CD14-positive monocyte (primary cell): ENCODE measurements at regions not wholly inside any gene's neighbourhood (a gene's known extent, or its start where the extent isn't known, plus 50 kb on each side); places are given as distances from the start of the nearest gene placed in this dataset.

Source experiments
- DNase-seq, 3 donors: peaks; one replicate each; pipeline ENCODE4 v3.0.0-alpha.2; 2011 to 2022
- H2AFZ ChIP-seq: 2 replicates; pipeline ENCODE4 v1.6.0; 2012; ENCODE audit warnings: mild to moderate bottlenecking, low read depth, low read length, inconsistent platforms; ENCODE audit not compliant: insufficient read depth, poor library complexity, severe bottlenecking
- H3K27ac ChIP-seq, 2 donors: 1 replicate in 1 of 2; 2 replicates in 1 of 2; pipeline ENCODE4 v1.5.1; 2012 to 2013; ENCODE audit warnings: low read length in 2 of 2, control low read depth in 1 of 2, inconsistent platforms in 1 of 2, low read depth in 1 of 2, mild to moderate bottlenecking in 1 of 2
- H3K27me3 ChIP-seq, 2 donors: one replicate each; pipeline versions ENCODE4 v1.6.0 to v1.6.1; 2011 to 2013; ENCODE audit warnings: low read length in 2 of 2; ENCODE audit not compliant: control insufficient read depth in 2 of 2, insufficient read depth in 2 of 2
- H3K36me3 ChIP-seq, 2 donors: replicated peaks in 1 of 2; 1 replicate in 1 of 2; 2 replicates in 1 of 2; pipeline versions ENCODE4 v1.5.1 to v1.6.1; 2012 to 2013; ENCODE audit warnings: low read length in 2 of 2, control low read depth in 1 of 2, inconsistent platforms in 1 of 2, mild to moderate bottlenecking in 1 of 2; ENCODE audit not compliant: insufficient read depth in 2 of 2, control insufficient read depth in 1 of 2
- H3K4me1 ChIP-seq, 2 donors: 1 replicate in 1 of 2; 2 replicates in 1 of 2; pipeline versions ENCODE4 v1.5.1 to v1.6.1; 2012 to 2013; ENCODE audit warnings: low read length in 2 of 2, control low read depth in 1 of 2, inconsistent platforms in 1 of 2, mild to moderate bottlenecking in 1 of 2, moderate library complexity in 1 of 2; ENCODE audit not compliant: insufficient read depth in 2 of 2, control insufficient read depth in 1 of 2
- H3K4me2 ChIP-seq: replicated peaks from 2 replicates; pipeline ENCODE3; 2012; ENCODE audit warnings: low read length, moderate library complexity, mild to moderate bottlenecking; ENCODE audit not compliant: poor library complexity, severe bottlenecking; ENCODE audit errors: extremely low read depth
- H3K4me3 ChIP-seq, 3 experiments: fragments of 200-600 bp in 1 of 3; sonication (generic) in 1 of 3; replicated peaks in 1 of 3; 1 replicate in 2 of 3; 2 replicates in 1 of 3; pipeline ENCODE4 v1.5.1; 2011 to 2013; ENCODE audit warnings: low read length in 3 of 3, mild to moderate bottlenecking in 3 of 3, control low read depth in 2 of 3, low read depth in 2 of 3, inconsistent platforms in 1 of 3, moderate library complexity in 1 of 3
- H3K79me2 ChIP-seq: 2 replicates; pipeline ENCODE4 v1.6.0; 2012; ENCODE audit warnings: mild to moderate bottlenecking, control low read depth, inconsistent platforms, low read length, moderate library complexity; ENCODE audit not compliant: insufficient read depth
- H3K9ac ChIP-seq: 2 replicates; pipeline ENCODE4 v1.6.0; 2017; ENCODE audit warnings: low read length, mild to moderate bottlenecking; ENCODE audit not compliant: insufficient read depth, poor library complexity, severe bottlenecking
- H3K9me3 ChIP-seq, 2 donors: replicated peaks in 1 of 2; 1 replicate in 1 of 2; 2 replicates in 1 of 2; pipeline versions ENCODE4 v1.5.1 to v1.6.1; 2012 to 2013; ENCODE audit warnings: low read length in 2 of 2, control low read depth in 1 of 2; ENCODE audit not compliant: control insufficient read depth in 1 of 2, insufficient read depth in 1 of 2
- H4K20me1 ChIP-seq: 2 replicates; pipeline ENCODE4 v1.6.0; 2012; ENCODE audit warnings: mild to moderate bottlenecking, low read length, control low read depth, moderate library complexity; ENCODE audit not compliant: insufficient read depth
- H3K27ac Mint-ChIP-seq, 7 donors: one replicate each; pipeline ENCODE4 v1.8.0; 2020; ENCODE audit warnings: mild to moderate bottlenecking in 7 of 7, mixed read lengths in 7 of 7, moderate library complexity in 6 of 7, inconsistent platforms in 2 of 7
- H3K27me3 Mint-ChIP-seq, 3 donors: one replicate each; pipeline ENCODE4 v1.8.0; 2021 to 2022; ENCODE audit warnings: low read depth in 3 of 3, mild to moderate bottlenecking in 3 of 3, mixed read lengths in 3 of 3, moderate library complexity in 3 of 3, inconsistent platforms in 1 of 3
- H3K36me3 Mint-ChIP-seq, 2 donors: one replicate each; pipeline ENCODE4 v1.8.0; 2020; ENCODE audit warnings: mixed read lengths in 2 of 2, inconsistent platforms in 1 of 2, mild to moderate bottlenecking in 1 of 2
- H3K4me1 Mint-ChIP-seq: one replicate; pipeline ENCODE4 v1.8.0; 2020; ENCODE audit warnings: mild to moderate bottlenecking, mixed read lengths
- H3K4me3 Mint-ChIP-seq, 2 donors: one replicate each; pipeline ENCODE4 v1.8.0; 2020; ENCODE audit warnings: mild to moderate bottlenecking in 2 of 2, mixed read lengths in 2 of 2, moderate library complexity in 1 of 2
- H3K9me3 Mint-ChIP-seq, 7 donors: one replicate each; pipeline ENCODE4 v1.8.0; 2020 to 2022; ENCODE audit warnings: mixed read lengths in 7 of 7, mild to moderate bottlenecking in 6 of 7, moderate library complexity in 6 of 7, inconsistent platforms in 2 of 7
- WGBS: methylation state at CpG from one replicate; pipeline ENCODE4 v1.1.5; 2013; ENCODE audit warnings: missing lambda C conversion rate; ENCODE audit not compliant: insufficient coverage; 5-methylcytosine and 5-hydroxymethylcytosine counted together
- intact Hi-C, 2 donors: fragments of 100-400 bp; cut with micrococcal nuclease; formaldehyde crosslinking; loops; one replicate each; pipeline versions ENCODE4 v1.15.0 to v1.15.1; 2023
- TF ChIP-seq, protein P1 (sequence below): fragments of 200-600 bp; IDR thresholded peaks from one replicate; pipeline ENCODE4 v1.8.0; 2022; ENCODE audit warnings: antibody characterized with exemption, mild to moderate bottlenecking

DNA sequence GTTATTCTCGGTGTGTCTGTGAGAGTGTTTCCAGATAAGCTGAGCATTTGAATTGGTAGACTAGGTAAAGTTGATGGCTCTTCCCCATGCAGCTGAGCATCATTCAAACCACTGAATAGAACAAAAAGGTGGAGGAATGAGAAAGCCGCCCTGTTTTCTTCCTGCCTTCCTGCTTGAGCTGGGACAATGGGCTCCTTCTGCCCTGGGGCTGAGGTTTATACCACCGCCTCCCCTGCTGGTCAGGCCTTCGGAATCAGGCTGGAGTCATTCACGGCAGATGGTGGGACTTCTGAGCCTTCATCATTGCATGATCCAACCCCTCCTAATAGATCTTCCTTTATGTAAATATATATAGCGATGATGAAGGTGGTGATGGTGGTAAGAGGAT, 124.9 kb downstream of the ANKRD60 start:
- Mint-ChIP-seq H3K4me1 (no peaks in the 10 kb centered on the region), H3K27me3 (peaks cover 8 to 20% (median 19%) of the 10 kb centered on the region in 3 donors), H3K36me3 (no peaks in the 10 kb centered on the region), H3K9me3 (peaks cover 0 to 4% (median 0%) of the 10 kb centered on the region in 7 donors), H3K27ac (no peak overlapping the region), H3K4me3 (no peak overlapping the region)
- no CpG with 5 or more reads among the region's 6 CpGs for WGBS
- TF ChIP-seq, protein P1, sequence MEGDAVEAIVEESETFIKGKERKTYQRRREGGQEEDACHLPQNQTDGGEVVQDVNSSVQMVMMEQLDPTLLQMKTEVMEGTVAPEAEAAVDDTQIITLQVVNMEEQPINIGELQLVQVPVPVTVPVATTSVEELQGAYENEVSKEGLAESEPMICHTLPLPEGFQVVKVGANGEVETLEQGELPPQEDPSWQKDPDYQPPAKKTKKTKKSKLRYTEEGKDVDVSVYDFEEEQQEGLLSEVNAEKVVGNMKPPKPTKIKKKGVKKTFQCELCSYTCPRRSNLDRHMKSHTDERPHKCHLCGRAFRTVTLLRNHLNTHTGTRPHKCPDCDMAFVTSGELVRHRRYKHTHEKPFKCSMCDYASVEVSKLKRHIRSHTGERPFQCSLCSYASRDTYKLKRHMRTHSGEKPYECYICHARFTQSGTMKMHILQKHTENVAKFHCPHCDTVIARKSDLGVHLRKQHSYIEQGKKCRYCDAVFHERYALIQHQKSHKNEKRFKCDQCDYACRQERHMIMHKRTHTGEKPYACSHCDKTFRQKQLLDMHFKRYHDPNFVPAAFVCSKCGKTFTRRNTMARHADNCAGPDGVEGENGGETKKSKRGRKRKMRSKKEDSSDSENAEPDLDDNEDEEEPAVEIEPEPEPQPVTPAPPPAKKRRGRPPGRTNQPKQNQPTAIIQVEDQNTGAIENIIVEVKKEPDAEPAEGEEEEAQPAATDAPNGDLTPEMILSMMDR, result no peak
- H3K4me2 ChIP-seq, result no peak overlapping the region
- no peaks in the 10 kb centered on the region for H3K36me3 ChIP-seq
- no peak overlapping the region for H2AFZ ChIP-seq
- no peak overlapping the region for H3K27ac ChIP-seq
- no peak overlapping the region for H3K4me3 ChIP-seq
- intact Hi-C loops, result no loop called here
- H3K9ac ChIP-seq, result no peak overlapping the region
- no peaks in the 10 kb centered on the region for H3K79me2 ChIP-seq
- H3K27me3 ChIP-seq, result no peaks in the 10 kb centered on the region
- H4K20me1 ChIP-seq, result no peaks in the 10 kb centered on the region
- H3K9me3 ChIP-seq, result no peaks in the 10 kb centered on the region
- no peaks in the 10 kb centered on the region for H3K4me1 ChIP-seq
- no peak for DNase-seq

DNA sequence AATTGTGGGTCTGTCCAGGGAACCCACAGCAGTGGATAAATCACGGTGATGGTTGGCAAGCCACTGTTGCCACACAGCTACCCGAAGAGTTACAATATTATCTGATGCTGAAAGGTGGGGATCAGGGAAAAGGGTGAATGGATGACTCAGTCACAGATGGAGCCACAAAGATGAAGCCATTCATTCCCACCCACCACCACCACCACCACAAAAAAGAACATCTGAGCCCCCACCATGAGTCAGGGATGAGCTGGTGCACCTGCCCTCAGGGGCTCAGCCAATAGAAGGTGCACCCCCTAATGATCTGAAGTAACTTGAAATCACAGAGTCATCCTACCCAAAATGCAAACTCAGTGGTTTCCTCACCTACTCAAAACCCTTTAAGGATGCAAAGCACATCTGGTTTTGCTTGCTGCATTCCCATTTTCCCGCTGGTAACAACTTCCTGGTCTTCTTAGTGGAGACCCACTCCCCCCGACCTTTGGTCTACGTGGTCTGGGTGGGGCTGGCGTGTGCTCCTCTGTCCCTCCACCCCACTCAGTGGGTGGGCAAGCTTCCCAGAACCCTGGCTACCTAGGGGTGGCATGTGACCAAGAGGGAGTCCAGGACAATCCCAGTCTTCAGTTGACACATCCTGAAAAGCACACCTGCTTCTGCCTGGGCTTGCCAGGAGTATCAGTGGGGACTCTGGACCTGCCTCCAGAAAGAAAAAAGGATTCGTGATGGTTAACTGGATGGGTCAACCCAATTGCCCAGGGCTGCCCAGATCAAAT, 125.5 kb downstream of the ANKRD60 start:
- intact Hi-C loops, result no loop called here
- H3K36me3 Mint-ChIP-seq, result no peaks in the 10 kb centered on the region

More for the DNA sequence above, 125.5 kb downstream of the ANKRD60 start:
- H3K36me3 ChIP-seq, result no peaks in the 10 kb centered on the region
- Mint-ChIP-seq H3K27me3 (peaks cover 8 to 19% (median 18%) of the 10 kb centered on the region in 3 donors), H3K27ac (no peak overlapping the region), H3K4me1 (no peaks in the 10 kb centered on the region), H3K4me3 (no peak overlapping the region), H3K9me3 (peaks cover 0 to 4% (median 0%) of the 10 kb centered on the region in 7 donors)
- H4K20me1 ChIP-seq, result no peaks in the 10 kb centered on the region
- no peak overlapping the region for H3K9ac ChIP-seq
- H3K4me1 ChIP-seq, result no peaks in the 10 kb centered on the region
- no peak overlapping the region for H3K27ac ChIP-seq
- no peaks in the 10 kb centered on the region for H3K9me3 ChIP-seq
- TF ChIP-seq, protein P1, result no peak
- 84% methylated on average over 5 of the region's 7 CpGs for WGBS
- DNase-seq, result no peak
- no peak overlapping the region for H3K4me2 ChIP-seq
- no peak overlapping the region for H3K4me3 ChIP-seq
- no peak overlapping the region for H2AFZ ChIP-seq
- no peaks in the 10 kb centered on the region for H3K79me2 ChIP-seq
- no peaks in the 10 kb centered on the region for H3K27me3 ChIP-seq
